GM06990 (cell line): ENCODE measurements at regions not wholly inside any gene's neighbourhood (a gene's known extent, or its start where the extent isn't known, plus 50 kb on each side); places are given as distances from the start of the nearest gene placed in this dataset.

Experiments
- DNase-seq: peaks from one replicate; pipeline ENCODE4 v3.0.0-alpha.2; 2011; ENCODE audit not compliant: insufficient read length; ENCODE audit errors: extremely low read depth
- H3K27me3 ChIP-seq: replicated peaks from 2 replicates; pipeline ENCODE4 v1.6.0; 2011; ENCODE audit warnings: low read length; ENCODE audit not compliant: control insufficient read depth, insufficient read depth
- H3K36me3 ChIP-seq: 2 replicates; pipeline ENCODE4 v1.5.1; 2011; ENCODE audit warnings: low read length; ENCODE audit not compliant: control insufficient read depth, insufficient read depth
- H3K4me3 ChIP-seq: replicated peaks from 2 replicates; pipeline ENCODE4 v1.5.1; 2011; ENCODE audit warnings: low read depth, mild to moderate bottlenecking, control low read depth, low read length
- CTCF ChIP-seq: IDR thresholded peaks from 2 replicates; pipeline ENCODE4 v1.5.1; 2011; ENCODE audit warnings: low read length, control low read depth, mild to moderate bottlenecking, inconsistent platforms; ENCODE audit not compliant: insufficient read depth, poor library complexity, severe bottlenecking

- DNase-seq, result no peak
- TF ChIP-seq CTCF, result no peak
- no peak overlapping the region for H3K4me3 ChIP-seq
Measured at GRCh38 chr12:115313929-115314328, 630.0 kb upstream of the TBX3 start.

GRCh38 chr12:115312901-115313300, 628.9 kb upstream of the TBX3 start:
- DNase-seq, result no peak
- Histone ChIP-seq H3K36me3 (no peaks in the 10 kb centered on the region), H3K4me3 (no peak overlapping the region), H3K27me3 (no peaks in the 10 kb centered on the region)
- TF ChIP-seq CTCF, result no peak

More at GRCh38 chr12:115313929-115314328, 630.0 kb upstream of the TBX3 start:
- no peaks in the 10 kb centered on the region for H3K36me3 ChIP-seq
- H3K27me3 ChIP-seq, result no peaks in the 10 kb centered on the region

GRCh38 chr12:115311875-115312274, 627.9 kb upstream of the TBX3 start:
- DNase-seq, result no peak
- no peak overlapping the region for H3K4me3 ChIP-seq
- H3K36me3 ChIP-seq, result no peaks in the 10 kb centered on the region
- no peaks in the 10 kb centered on the region for H3K27me3 ChIP-seq
- no peak for TF ChIP-seq CTCF

- no peak for TF ChIP-seq CTCF
- no peak for DNase-seq
Measured at GRCh38 chr12:115308918-115309317, 624.9 kb upstream of the TBX3 start.

GRCh38 chr12:115306380-115306779, 622.4 kb upstream of the TBX3 start:
- H3K27me3 ChIP-seq, result no peaks in the 10 kb centered on the region
- no peak for TF ChIP-seq CTCF
- no peak overlapping the region for H3K4me3 ChIP-seq
- DNase-seq, result no peak
- H3K36me3 ChIP-seq, result no peaks in the 10 kb centered on the region

More at GRCh38 chr12:115308918-115309317, 624.9 kb upstream of the TBX3 start:
- no peak overlapping the region for H3K4me3 ChIP-seq
- no peaks in the 10 kb centered on the region for H3K36me3 ChIP-seq
- H3K27me3 ChIP-seq, result no peaks in the 10 kb centered on the region

GRCh38 chr12:115305867-115306266, 621.9 kb upstream of the TBX3 start:
- H3K27me3 ChIP-seq, result no peaks in the 10 kb centered on the region
- H3K4me3 ChIP-seq, result no peak overlapping the region
- no peak for DNase-seq
- no peak for TF ChIP-seq CTCF
- no peaks in the 10 kb centered on the region for H3K36me3 ChIP-seq
